Hepatocyte (in vitro differentiated cells): ENCODE measurements at regions not wholly inside any gene's neighbourhood (a gene's known extent, or its start where the extent isn't known, plus 50 kb on each side); places are given as distances from the start of the nearest gene placed in this dataset.

ENCODE experiments used
- DNase-seq: peaks from one replicate; pipeline ENCODE4 v3.0.0-alpha.2; 2016; ENCODE audit warnings: low spot score
- H2AFZ ChIP-seq: fragments of 200-600 bp; sonication (generic); 2 replicates; pipeline ENCODE4 v1.6.0; 2016; ENCODE audit warnings: antibody characterized with exemption, mild to moderate bottlenecking
- H3K27ac ChIP-seq: fragments of 200-600 bp; sonication (generic); 2 replicates; pipeline ENCODE4 v1.5.1; 2016; ENCODE audit warnings: mild to moderate bottlenecking
- H3K27me3 ChIP-seq: fragments of 200-600 bp; sonication (generic); 2 replicates; pipeline ENCODE4 v1.6.1; 2016
- H3K36me3 ChIP-seq: fragments of 200-600 bp; sonication (generic); replicated peaks from 2 replicates; pipeline ENCODE4 v1.5.1; 2016; ENCODE audit warnings: low read depth; ENCODE audit not compliant: insufficient read depth
- H3K4me1 ChIP-seq: fragments of 200-600 bp; sonication (generic); 2 replicates; pipeline ENCODE4 v1.5.1; 2016; ENCODE audit warnings: mild to moderate bottlenecking, moderate library complexity; ENCODE audit not compliant: insufficient read depth
- H3K4me2 ChIP-seq: fragments of 200-600 bp; sonication (generic); 2 replicates; pipeline ENCODE4 v1.6.0; 2016
- H3K4me3 ChIP-seq: fragments of 200-600 bp; sonication (generic); 2 replicates; pipeline ENCODE4 v1.5.1; 2016; ENCODE audit warnings: mild to moderate bottlenecking
- H3K79me2 ChIP-seq: fragments of 200-600 bp; sonication (generic); 2 replicates; pipeline ENCODE4 v1.6.0; 2017; ENCODE audit warnings: mild to moderate bottlenecking
- H3K9me2 ChIP-seq: fragments of 200-600 bp; sonication (generic); replicated peaks from 2 replicates; pipeline ENCODE4 v1.6.0; 2017; ENCODE audit warnings: mild to moderate bottlenecking; ENCODE audit not compliant: insufficient read depth
- H3K9me3 ChIP-seq: fragments of 200-600 bp; sonication (generic); 2 replicates; pipeline ENCODE4 v1.5.1; 2016; ENCODE audit warnings: low read depth, mild to moderate bottlenecking
- H4K20me1 ChIP-seq: fragments of 200-600 bp; sonication (generic); 2 replicates; pipeline ENCODE4 v1.6.0; 2016; ENCODE audit warnings: mild to moderate bottlenecking; ENCODE audit not compliant: insufficient read depth, poor library complexity, severe bottlenecking
- EZH2 ChIP-seq: fragments of 200-600 bp; sonication (generic); IDR thresholded peaks from 2 replicates; pipeline ENCODE4 v1.6.1; 2016; ENCODE audit warnings: antibody characterized with exemption, mild to moderate bottlenecking, borderline replicate concordance
- EZH2phosphoT487 ChIP-seq: fragments of 200-600 bp; sonication (generic); IDR thresholded peaks from one replicate; pipeline ENCODE4 v1.6.1; 2018; ENCODE audit warnings: antibody characterized with exemption, mild to moderate bottlenecking, low read depth, moderate library complexity; ENCODE audit not compliant: unreplicated experiment, severe bottlenecking
- WGBS: methylation state at CpG from one replicate; pipeline ENCODE4 v1.1.6; 2016; ENCODE audit warnings: low lambda C conversion rate; ENCODE audit errors: missing lambda C conversion rate; 5-methylcytosine and 5-hydroxymethylcytosine counted together
- TF ChIP-seq, protein P1 (sequence below): fragments of 200-600 bp; sonication (generic); IDR thresholded peaks from 2 replicates; pipeline ENCODE4 v1.5.1; 2016; ENCODE audit warnings: antibody characterized with exemption, mild to moderate bottlenecking; ENCODE audit not compliant: poor library complexity

DNA sequence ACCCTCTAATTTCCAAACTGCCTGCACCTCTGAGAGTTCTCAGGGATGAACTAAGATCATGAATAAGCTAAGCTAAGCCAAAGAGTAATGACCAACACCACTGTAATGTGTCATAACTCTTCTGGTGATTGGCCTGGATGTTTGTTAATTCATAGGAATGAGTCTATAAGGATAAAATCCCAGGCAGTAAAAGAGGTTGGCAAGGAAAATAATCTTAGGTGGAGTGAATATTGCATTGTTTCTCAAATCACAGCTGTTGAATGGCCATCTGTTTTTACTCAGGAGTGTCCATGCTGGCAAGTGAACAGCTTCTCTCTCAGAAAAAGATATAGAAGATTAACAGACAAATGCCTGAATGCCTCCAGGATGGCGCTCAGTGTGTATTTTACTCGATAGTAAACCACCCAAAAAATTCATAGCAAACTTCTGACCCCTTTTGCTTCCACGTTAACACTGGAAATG is 60.8 kb upstream of the GLS start:
- WGBS, result 40% methylated on average over 3 of the region's 3 CpGs
- Histone ChIP-seq H3K79me2 (no peaks in the 10 kb centered on the region), H3K4me3 (no peak overlapping the region), H3K27me3 (no peaks in the 10 kb centered on the region), H2AFZ (no peak overlapping the region), H3K4me2 (peak overlapping the region; percentile 33), H3K9me2 (no peaks in the 10 kb centered on the region), H4K20me1 (no peaks in the 10 kb centered on the region), H3K27ac (peak overlapping the region; percentile 72), H3K4me1 (peaks cover 17% of the 10 kb centered on the region), H3K9me3 (no peaks in the 10 kb centered on the region), H3K36me3 (no peaks in the 10 kb centered on the region)
- TF ChIP-seq, protein P1, sequence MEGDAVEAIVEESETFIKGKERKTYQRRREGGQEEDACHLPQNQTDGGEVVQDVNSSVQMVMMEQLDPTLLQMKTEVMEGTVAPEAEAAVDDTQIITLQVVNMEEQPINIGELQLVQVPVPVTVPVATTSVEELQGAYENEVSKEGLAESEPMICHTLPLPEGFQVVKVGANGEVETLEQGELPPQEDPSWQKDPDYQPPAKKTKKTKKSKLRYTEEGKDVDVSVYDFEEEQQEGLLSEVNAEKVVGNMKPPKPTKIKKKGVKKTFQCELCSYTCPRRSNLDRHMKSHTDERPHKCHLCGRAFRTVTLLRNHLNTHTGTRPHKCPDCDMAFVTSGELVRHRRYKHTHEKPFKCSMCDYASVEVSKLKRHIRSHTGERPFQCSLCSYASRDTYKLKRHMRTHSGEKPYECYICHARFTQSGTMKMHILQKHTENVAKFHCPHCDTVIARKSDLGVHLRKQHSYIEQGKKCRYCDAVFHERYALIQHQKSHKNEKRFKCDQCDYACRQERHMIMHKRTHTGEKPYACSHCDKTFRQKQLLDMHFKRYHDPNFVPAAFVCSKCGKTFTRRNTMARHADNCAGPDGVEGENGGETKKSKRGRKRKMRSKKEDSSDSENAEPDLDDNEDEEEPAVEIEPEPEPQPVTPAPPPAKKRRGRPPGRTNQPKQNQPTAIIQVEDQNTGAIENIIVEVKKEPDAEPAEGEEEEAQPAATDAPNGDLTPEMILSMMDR, result no peak
- TF ChIP-seq EZH2, result no peak
- no peak for TF ChIP-seq EZH2phosphoT487
- peak; percentile 44 for DNase-seq

DNA sequence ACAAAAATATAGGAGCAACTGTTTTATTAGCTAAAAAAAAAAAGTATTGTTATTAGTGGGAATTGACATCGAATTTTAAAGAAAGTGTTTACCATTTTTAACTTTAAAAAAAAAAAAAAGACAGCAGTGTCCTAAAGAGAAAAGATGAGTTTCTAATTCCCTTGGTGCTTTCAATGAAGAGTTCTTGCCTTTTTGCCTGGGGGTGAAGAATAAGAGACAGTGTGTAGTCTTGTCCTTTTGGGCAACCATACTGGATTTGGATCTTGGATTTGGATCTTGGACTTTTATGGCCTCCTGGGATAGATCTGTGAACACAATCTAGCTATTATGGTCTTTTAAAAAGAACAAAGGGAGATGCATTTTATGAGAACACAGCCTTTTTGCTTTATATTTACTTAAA is 60.2 kb upstream of the GLS start:
- Histone ChIP-seq H3K4me3 (no peak overlapping the region), H4K20me1 (no peaks in the 10 kb centered on the region), H3K27ac (no peak overlapping the region), H3K36me3 (no peaks in the 10 kb centered on the region), H3K9me2 (no peaks in the 10 kb centered on the region), H3K27me3 (no peaks in the 10 kb centered on the region), H3K4me2 (no peak overlapping the region), H3K9me3 (no peaks in the 10 kb centered on the region), H2AFZ (no peak overlapping the region), H3K4me1 (peaks cover 17% of the 10 kb centered on the region), H3K79me2 (no peaks in the 10 kb centered on the region)
- no peak for DNase-seq
- WGBS, result 78% methylated on average over 1 of the region's 1 CpG
- TF ChIP-seq, protein P1, result no peak
- TF ChIP-seq EZH2phosphoT487 (no peak), EZH2 (no peak)

DNA sequence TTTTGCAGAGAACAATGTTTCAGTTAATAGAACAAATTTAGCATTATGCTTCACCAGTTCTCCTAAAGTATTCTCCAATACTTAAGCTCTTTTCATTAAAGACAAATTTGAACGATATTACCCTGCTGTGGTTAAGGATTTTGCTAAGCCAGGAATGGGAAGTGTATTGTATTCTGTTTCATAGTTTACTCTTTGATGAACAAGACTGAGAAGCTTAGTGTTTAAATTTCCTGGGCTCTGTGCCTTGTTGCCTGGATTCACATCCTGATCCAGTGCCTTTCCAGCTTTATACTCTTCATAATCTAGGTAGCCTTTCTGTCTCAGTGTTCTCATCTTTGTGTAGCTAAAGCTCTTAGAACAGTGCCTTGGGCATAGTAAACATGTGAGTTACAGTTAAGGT is 58.6 kb upstream of the GLS start:
- Histone ChIP-seq H3K4me3 (no peak overlapping the region), H3K4me2 (no peak overlapping the region), H3K9me3 (no peaks in the 10 kb centered on the region), H2AFZ (no peak overlapping the region), H4K20me1 (no peaks in the 10 kb centered on the region), H3K36me3 (no peaks in the 10 kb centered on the region), H3K79me2 (no peaks in the 10 kb centered on the region), H3K27me3 (no peaks in the 10 kb centered on the region), H3K27ac (no peak overlapping the region), H3K4me1 (peaks cover 17% of the 10 kb centered on the region), H3K9me2 (no peaks in the 10 kb centered on the region)
- no peak for TF ChIP-seq EZH2
- TF ChIP-seq, protein P1, result no peak
- no peak for TF ChIP-seq EZH2phosphoT487
- 74% methylated on average over 1 of the region's 1 CpG for WGBS
- DNase-seq, result no peak

DNA sequence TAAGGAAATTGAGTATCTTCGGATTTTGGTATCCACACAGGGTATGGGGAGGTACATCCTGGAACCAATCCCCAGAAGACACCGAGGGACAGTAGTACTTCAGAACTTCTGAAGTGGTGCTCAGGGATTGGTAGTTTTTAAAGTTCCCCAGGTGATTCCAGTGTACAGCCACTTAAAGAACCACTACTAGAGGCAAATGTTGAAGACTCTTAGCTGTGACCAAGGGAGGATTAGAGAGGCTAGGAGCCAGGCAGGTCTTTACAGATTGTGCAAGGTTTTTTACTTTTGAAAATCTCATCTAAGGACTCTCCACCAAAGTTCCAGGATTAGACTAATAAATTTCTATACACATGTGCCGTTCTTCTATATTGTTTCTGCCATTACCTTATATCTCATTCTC is 52.9 kb upstream of the GLS start:
- Histone ChIP-seq H2AFZ (no peak overlapping the region), H4K20me1 (no peaks in the 10 kb centered on the region), H3K9me2 (no peaks in the 10 kb centered on the region), H3K79me2 (no peaks in the 10 kb centered on the region), H3K4me3 (no peak overlapping the region), H3K9me3 (no peaks in the 10 kb centered on the region), H3K4me2 (no peak overlapping the region), H3K4me1 (no peaks in the 10 kb centered on the region), H3K27me3 (no peaks in the 10 kb centered on the region), H3K27ac (no peak overlapping the region), H3K36me3 (no peaks in the 10 kb centered on the region)
- DNase-seq, result no peak
- TF ChIP-seq EZH2, result no peak
- 94% methylated on average over 3 of the region's 3 CpGs for WGBS
